Liver (tissue), 9 donors: ENCODE measurements at regions not wholly inside any gene's neighbourhood (a gene's known extent, or its start where the extent isn't known, plus 50 kb on each side); places are given as distances from the start of the nearest gene placed in this dataset. TPM values are rescaled to one million over a fixed set of nuclear protein-coding genes. Genes with fewer than 3 reads are reported as not detected.

Experiments used
- DNase-seq: peaks from one replicate; pipeline ENCODE4 v3.0.0-alpha.2; 2017; ENCODE audit warnings: low spot score
- H3K27ac ChIP-seq, 2 donors: one replicate each; pipeline ENCODE4 v1.7.0; 2013; ENCODE audit warnings: inconsistent platforms in 2 of 2, low read length in 2 of 2, control low read depth in 1 of 2, low read depth in 1 of 2, mild to moderate bottlenecking in 1 of 2
- H3K27me3 ChIP-seq, 4 donors: one replicate each; pipeline versions ENCODE4 v1.6.1 to v1.7.0; 2013; ENCODE audit warnings: low read length in 3 of 4, inconsistent platforms in 1 of 4, mild to moderate bottlenecking in 1 of 4, moderate library complexity in 1 of 4; ENCODE audit not compliant: control insufficient read depth in 4 of 4, insufficient read depth in 4 of 4
- H3K36me3 ChIP-seq, 4 donors: one replicate each; pipeline versions ENCODE4 v1.6.1 to v1.7.0; 2013; ENCODE audit warnings: low read length in 3 of 4, mild to moderate bottlenecking in 3 of 4, low read depth in 1 of 4, moderate library complexity in 1 of 4; ENCODE audit not compliant: control insufficient read depth in 4 of 4, insufficient read depth in 3 of 4
- H3K4me1 ChIP-seq, 4 donors: one replicate each; pipeline versions ENCODE4 v1.6.1 to v1.7.0; 2013; ENCODE audit warnings: low read length in 3 of 4, mild to moderate bottlenecking in 3 of 4, moderate library complexity in 1 of 4; ENCODE audit not compliant: control insufficient read depth in 4 of 4, insufficient read depth in 4 of 4
- H3K4me3 ChIP-seq, 3 donors: one replicate each; pipeline versions ENCODE4 v1.6.1 to v1.7.0; 2013; ENCODE audit warnings: low read length in 3 of 3, control low read depth in 1 of 3, low read depth in 1 of 3, mild to moderate bottlenecking in 1 of 3
- H3K9ac ChIP-seq, 2 donors: one replicate each; pipeline ENCODE4 v1.7.0; 2013; ENCODE audit warnings: low read length in 2 of 2, mild to moderate bottlenecking in 2 of 2, moderate library complexity in 2 of 2, control low read depth in 1 of 2, low read depth in 1 of 2
- H3K9me3 ChIP-seq, 4 donors: one replicate each; pipeline versions ENCODE4 v1.6.1 to v1.7.0; 2013; ENCODE audit warnings: low read length in 3 of 4; ENCODE audit not compliant: control insufficient read depth in 4 of 4
- EGR1 ChIP-seq, 2 donors: IDR thresholded peaks; 2 replicates each; pipeline ENCODE4 v1.6.1; 2016 to 2018; ENCODE audit warnings: antibody characterized with exemption in 2 of 2, low read depth in 2 of 2
- FOXA1 ChIP-seq: IDR thresholded peaks from 2 replicates; pipeline ENCODE4 v1.6.1; 2016; ENCODE audit warnings: antibody characterized with exemption
- FOXA2 ChIP-seq: IDR thresholded peaks from 2 replicates; pipeline ENCODE4 v1.6.1; 2016; ENCODE audit warnings: antibody characterized with exemption
- GABPA ChIP-seq, 2 donors: IDR thresholded peaks in 1 of 2; conservative IDR thresholded peaks in 1 of 2; 2 replicates each; pipeline ENCODE4 v1.6.1; 2016; ENCODE audit warnings: antibody characterized with exemption in 2 of 2, mild to moderate bottlenecking in 1 of 2, moderate library complexity in 1 of 2
- HNF4A ChIP-seq, 2 donors: conservative IDR thresholded peaks; 2 replicates each; pipeline ENCODE4 v1.6.1; 2016; ENCODE audit warnings: antibody characterized with exemption in 2 of 2, mild to moderate bottlenecking in 2 of 2
- HNF4G ChIP-seq: IDR thresholded peaks from 2 replicates; pipeline ENCODE4 v1.6.1; 2016; ENCODE audit warnings: antibody characterized with exemption
- JUND ChIP-seq, 2 donors: IDR thresholded peaks; 2 replicates each; pipeline ENCODE4 v1.6.1; 2016; ENCODE audit warnings: antibody characterized with exemption in 2 of 2
- NR2F2 ChIP-seq: IDR thresholded peaks from 2 replicates; pipeline ENCODE4 v1.6.1; 2016; ENCODE audit warnings: antibody characterized with exemption
- RAD21 ChIP-seq, 2 donors: IDR thresholded peaks; 2 replicates each; pipeline ENCODE4 v1.6.1; 2016; ENCODE audit warnings: antibody characterized with exemption in 2 of 2, mild to moderate bottlenecking in 2 of 2
- RXRA ChIP-seq, 2 donors: IDR thresholded peaks; 2 replicates each; pipeline ENCODE4 v1.6.1; 2017 to 2018; ENCODE audit warnings: antibody characterized with exemption in 2 of 2, mild to moderate bottlenecking in 1 of 2
- SP1 ChIP-seq: IDR thresholded peaks from 2 replicates; pipeline ENCODE4 v1.6.1; 2018; ENCODE audit warnings: antibody characterized with exemption, mild to moderate bottlenecking
- TAF1 ChIP-seq: conservative IDR thresholded peaks from 2 replicates; pipeline ENCODE4 v1.6.1; 2016; ENCODE audit warnings: antibody characterized with exemption, mild to moderate bottlenecking
- YY1 ChIP-seq: IDR thresholded peaks from 2 replicates; pipeline ENCODE4 v1.6.1; 2016; ENCODE audit warnings: antibody characterized with exemption, mild to moderate bottlenecking
- WGBS: extraction: QIAGEN DNeasy Blood & Tissue Kit; methylation state at CpG from one replicate; pipeline ENCODE4 v1.1.7; 2013; 5-methylcytosine and 5-hydroxymethylcytosine counted together
- small RNA-seq: library from RNA; depleted of rRNA; stranded (forward); fragments of <200 nt; gene quantifications from one replicate; pipeline ENCODE3, GENCODE V24; 2014
- TF ChIP-seq, protein P1 (sequence below): IDR thresholded peaks from 2 replicates; pipeline ENCODE4 v1.6.1; 2016; ENCODE audit warnings: antibody characterized with exemption
- TF ChIP-seq, protein P2 (sequence below): fragments of 150-350 bp; IDR thresholded peaks from 2 replicates; pipeline ENCODE4 v1.5.1; 2017; ENCODE audit warnings: improper control_type of control experiment, low read depth, low read length; ENCODE audit not compliant: missing input control
- TF ChIP-seq, protein P3 (sequence below): IDR thresholded peaks from 2 replicates; pipeline ENCODE4 v1.6.1; 2016; ENCODE audit warnings: antibody characterized with exemption, mild to moderate bottlenecking
- TF ChIP-seq, protein P4 (sequence below): IDR thresholded peaks from 2 replicates; pipeline ENCODE4 v1.6.1; 2016; ENCODE audit warnings: antibody characterized with exemption
- TF ChIP-seq, protein P5 (sequence below): IDR thresholded peaks from 2 replicates; pipeline ENCODE4 v1.6.1; 2016; ENCODE audit warnings: antibody characterized with exemption
- donor health status: healthy.
- donor health status: healthy.
- donor health status: healthy.
- donor health status: healthy.
- donor health status: healthy.

DNA sequence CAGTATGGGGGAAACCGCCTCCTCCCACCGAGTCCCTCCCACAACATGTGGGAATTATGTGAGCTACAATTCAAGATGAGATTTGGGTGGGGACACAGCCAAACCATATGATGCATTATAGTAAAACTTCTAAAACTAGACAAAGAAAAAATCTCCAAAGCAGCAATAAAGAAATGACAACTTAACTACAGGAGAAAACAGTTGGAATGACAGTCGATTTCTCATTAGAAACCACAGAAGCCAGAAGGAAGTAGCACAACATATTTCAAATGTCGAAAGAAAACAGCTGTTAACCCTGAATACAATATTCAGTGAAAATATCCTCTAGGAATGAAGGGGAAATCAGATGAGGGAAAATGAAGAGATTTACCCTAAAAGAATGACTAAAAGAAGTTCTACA is 53.5 kb upstream of the TCF4 start:
- Histone ChIP-seq H3K36me3 (no peaks in the 10 kb centered on the region), H3K9ac (no peak overlapping the region), H3K4me1 (no peaks in the 10 kb centered on the region), H3K27ac (no peak overlapping the region), H3K4me3 (no peak overlapping the region), H3K9me3 (no peaks in the 10 kb centered on the region), H3K27me3 (no peaks in the 10 kb centered on the region)
- TF ChIP-seq RXRA (IDR thresholded peaks at IDR 0.05), result no peak
- no peak for TF ChIP-seq SP1
- no peak for TF ChIP-seq HNF4A (conservative IDR thresholded peaks at IDR 0.05)
- TF ChIP-seq, protein P1, sequence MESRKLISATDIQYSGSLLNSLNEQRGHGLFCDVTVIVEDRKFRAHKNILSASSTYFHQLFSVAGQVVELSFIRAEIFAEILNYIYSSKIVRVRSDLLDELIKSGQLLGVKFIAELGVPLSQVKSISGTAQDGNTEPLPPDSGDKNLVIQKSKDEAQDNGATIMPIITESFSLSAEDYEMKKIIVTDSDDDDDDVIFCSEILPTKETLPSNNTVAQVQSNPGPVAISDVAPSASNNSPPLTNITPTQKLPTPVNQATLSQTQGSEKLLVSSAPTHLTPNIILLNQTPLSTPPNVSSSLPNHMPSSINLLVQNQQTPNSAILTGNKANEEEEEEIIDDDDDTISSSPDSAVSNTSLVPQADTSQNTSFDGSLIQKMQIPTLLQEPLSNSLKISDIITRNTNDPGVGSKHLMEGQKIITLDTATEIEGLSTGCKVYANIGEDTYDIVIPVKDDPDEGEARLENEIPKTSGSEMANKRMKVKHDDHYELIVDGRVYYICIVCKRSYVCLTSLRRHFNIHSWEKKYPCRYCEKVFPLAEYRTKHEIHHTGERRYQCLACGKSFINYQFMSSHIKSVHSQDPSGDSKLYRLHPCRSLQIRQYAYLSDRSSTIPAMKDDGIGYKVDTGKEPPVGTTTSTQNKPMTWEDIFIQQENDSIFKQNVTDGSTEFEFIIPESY, result no peak
- TF ChIP-seq TAF1, result no peak
- TF ChIP-seq, protein P2, sequence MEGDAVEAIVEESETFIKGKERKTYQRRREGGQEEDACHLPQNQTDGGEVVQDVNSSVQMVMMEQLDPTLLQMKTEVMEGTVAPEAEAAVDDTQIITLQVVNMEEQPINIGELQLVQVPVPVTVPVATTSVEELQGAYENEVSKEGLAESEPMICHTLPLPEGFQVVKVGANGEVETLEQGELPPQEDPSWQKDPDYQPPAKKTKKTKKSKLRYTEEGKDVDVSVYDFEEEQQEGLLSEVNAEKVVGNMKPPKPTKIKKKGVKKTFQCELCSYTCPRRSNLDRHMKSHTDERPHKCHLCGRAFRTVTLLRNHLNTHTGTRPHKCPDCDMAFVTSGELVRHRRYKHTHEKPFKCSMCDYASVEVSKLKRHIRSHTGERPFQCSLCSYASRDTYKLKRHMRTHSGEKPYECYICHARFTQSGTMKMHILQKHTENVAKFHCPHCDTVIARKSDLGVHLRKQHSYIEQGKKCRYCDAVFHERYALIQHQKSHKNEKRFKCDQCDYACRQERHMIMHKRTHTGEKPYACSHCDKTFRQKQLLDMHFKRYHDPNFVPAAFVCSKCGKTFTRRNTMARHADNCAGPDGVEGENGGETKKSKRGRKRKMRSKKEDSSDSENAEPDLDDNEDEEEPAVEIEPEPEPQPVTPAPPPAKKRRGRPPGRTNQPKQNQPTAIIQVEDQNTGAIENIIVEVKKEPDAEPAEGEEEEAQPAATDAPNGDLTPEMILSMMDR, result no peak
- TF ChIP-seq FOXA2, result no peak
- TF ChIP-seq FOXA1, result no peak
- TF ChIP-seq HNF4G, result no peak
- no peak for TF ChIP-seq RAD21 (IDR thresholded peaks at IDR 0.05)
- TF ChIP-seq, protein P3, sequence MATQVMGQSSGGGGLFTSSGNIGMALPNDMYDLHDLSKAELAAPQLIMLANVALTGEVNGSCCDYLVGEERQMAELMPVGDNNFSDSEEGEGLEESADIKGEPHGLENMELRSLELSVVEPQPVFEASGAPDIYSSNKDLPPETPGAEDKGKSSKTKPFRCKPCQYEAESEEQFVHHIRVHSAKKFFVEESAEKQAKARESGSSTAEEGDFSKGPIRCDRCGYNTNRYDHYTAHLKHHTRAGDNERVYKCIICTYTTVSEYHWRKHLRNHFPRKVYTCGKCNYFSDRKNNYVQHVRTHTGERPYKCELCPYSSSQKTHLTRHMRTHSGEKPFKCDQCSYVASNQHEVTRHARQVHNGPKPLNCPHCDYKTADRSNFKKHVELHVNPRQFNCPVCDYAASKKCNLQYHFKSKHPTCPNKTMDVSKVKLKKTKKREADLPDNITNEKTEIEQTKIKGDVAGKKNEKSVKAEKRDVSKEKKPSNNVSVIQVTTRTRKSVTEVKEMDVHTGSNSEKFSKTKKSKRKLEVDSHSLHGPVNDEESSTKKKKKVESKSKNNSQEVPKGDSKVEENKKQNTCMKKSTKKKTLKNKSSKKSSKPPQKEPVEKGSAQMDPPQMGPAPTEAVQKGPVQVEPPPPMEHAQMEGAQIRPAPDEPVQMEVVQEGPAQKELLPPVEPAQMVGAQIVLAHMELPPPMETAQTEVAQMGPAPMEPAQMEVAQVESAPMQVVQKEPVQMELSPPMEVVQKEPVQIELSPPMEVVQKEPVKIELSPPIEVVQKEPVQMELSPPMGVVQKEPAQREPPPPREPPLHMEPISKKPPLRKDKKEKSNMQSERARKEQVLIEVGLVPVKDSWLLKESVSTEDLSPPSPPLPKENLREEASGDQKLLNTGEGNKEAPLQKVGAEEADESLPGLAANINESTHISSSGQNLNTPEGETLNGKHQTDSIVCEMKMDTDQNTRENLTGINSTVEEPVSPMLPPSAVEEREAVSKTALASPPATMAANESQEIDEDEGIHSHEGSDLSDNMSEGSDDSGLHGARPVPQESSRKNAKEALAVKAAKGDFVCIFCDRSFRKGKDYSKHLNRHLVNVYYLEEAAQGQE, result no peak
- no peak for TF ChIP-seq GABPA (IDR thresholded peaks at IDR 0.05 in 1 of 2, conservative IDR thresholded peaks at IDR 0.05 in 1 of 2)
- TF ChIP-seq, protein P4, sequence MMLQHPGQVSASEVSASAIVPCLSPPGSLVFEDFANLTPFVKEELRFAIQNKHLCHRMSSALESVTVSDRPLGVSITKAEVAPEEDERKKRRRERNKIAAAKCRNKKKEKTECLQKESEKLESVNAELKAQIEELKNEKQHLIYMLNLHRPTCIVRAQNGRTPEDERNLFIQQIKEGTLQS, result no peak
- TF ChIP-seq YY1, result no peak
- no peak for TF ChIP-seq EGR1 (IDR thresholded peaks at IDR 0.05; ENCODE audit: low read depth in 2 of 2)
- no peak for TF ChIP-seq JUND (IDR thresholded peaks at IDR 0.05)
- TF ChIP-seq NR2F2, result no peak
- TF ChIP-seq, protein P5, sequence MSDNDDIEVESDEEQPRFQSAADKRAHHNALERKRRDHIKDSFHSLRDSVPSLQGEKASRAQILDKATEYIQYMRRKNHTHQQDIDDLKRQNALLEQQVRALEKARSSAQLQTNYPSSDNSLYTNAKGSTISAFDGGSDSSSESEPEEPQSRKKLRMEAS, result no peak
- WGBS, result 85% methylated on average over 4 of the region's 4 CpGs
- no peak for DNase-seq

Small RNA genes lying in the stretch of these regions (small RNA-seq; reads per million reads assigned to genes)
- gene RF00045, result not detected
